ENCODE measurements at regions not wholly inside any gene's neighbourhood (a gene's known extent, or its start where the extent isn't known, plus 50 kb on each side); places are given as distances from the start of the nearest gene placed in this dataset.

GRCh38 chr2:221831051-221831450 is 258.9 kb upstream of the EPHA4 start:
- no peaks in the 10 kb centered on the region for H3K79me2 ChIP-seq
- no peaks in the 10 kb centered on the region for H3K27me3 ChIP-seq
- no peak overlapping the region for H2AFZ ChIP-seq
- no peaks in the 10 kb centered on the region for H3K9me3 ChIP-seq (ENCODE audit: low read depth)
- no peaks in the 10 kb centered on the region for H3K36me3 ChIP-seq (replicated peaks; ENCODE audit: insufficient read depth, low read depth)
- H4K20me1 ChIP-seq (ENCODE audit: insufficient read depth, poor library complexity, severe bottlenecking), result no peaks in the 10 kb centered on the region
- no peak overlapping the region for H3K4me3 ChIP-seq
- H3K9me2 ChIP-seq (replicated peaks; ENCODE audit: insufficient read depth), result no peaks in the 10 kb centered on the region
- no peak for DNase-seq (ENCODE audit: low spot score)
- TF ChIP-seq, protein P1, sequence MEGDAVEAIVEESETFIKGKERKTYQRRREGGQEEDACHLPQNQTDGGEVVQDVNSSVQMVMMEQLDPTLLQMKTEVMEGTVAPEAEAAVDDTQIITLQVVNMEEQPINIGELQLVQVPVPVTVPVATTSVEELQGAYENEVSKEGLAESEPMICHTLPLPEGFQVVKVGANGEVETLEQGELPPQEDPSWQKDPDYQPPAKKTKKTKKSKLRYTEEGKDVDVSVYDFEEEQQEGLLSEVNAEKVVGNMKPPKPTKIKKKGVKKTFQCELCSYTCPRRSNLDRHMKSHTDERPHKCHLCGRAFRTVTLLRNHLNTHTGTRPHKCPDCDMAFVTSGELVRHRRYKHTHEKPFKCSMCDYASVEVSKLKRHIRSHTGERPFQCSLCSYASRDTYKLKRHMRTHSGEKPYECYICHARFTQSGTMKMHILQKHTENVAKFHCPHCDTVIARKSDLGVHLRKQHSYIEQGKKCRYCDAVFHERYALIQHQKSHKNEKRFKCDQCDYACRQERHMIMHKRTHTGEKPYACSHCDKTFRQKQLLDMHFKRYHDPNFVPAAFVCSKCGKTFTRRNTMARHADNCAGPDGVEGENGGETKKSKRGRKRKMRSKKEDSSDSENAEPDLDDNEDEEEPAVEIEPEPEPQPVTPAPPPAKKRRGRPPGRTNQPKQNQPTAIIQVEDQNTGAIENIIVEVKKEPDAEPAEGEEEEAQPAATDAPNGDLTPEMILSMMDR (IDR thresholded peaks at IDR 0.05; ENCODE audit: poor library complexity), result no peak
- no peak for TF ChIP-seq EZH2 (IDR thresholded peaks at IDR 0.05; ENCODE audit: borderline replicate concordance)
- no peak for TF ChIP-seq EZH2phosphoT487 (IDR thresholded peaks at IDR 0.05; ENCODE audit: low read depth, severe bottlenecking, unreplicated experiment)
- H3K4me1 ChIP-seq (ENCODE audit: insufficient read depth), result no peaks in the 10 kb centered on the region
- H3K4me2 ChIP-seq, result no peak overlapping the region
- no peak overlapping the region for H3K27ac ChIP-seq
- WGBS (ENCODE audit: low lambda C conversion rate, missing lambda C conversion rate), result 98% methylated on average over 2 of the region's 2 CpGs

DNA sequence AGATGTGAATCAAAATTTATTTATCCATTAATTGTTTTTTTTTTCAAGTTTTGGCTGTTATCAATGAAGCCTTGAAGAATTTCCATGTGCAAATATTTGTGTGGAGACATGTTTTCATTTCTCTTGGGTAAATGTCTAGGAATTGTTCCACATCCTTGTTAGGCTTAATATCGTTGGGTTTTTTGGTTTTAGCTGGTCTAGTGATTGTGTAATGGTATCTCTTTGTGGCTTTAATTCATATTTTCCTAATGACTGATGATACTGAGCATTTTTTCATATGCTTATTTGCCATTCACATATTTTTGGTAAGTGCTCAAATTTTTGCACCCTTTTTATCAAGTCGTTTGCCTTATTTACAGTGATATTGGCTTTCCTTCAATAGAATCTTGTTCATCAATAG is 250.3 kb upstream of the EPHA4 start:
- Histone ChIP-seq H3K4me2 (no peak overlapping the region), H3K27ac (no peak overlapping the region), H3K4me3 (no peak overlapping the region), H3K79me2 (no peaks in the 10 kb centered on the region), H3K4me1 (ENCODE audit: insufficient read depth) (no peaks in the 10 kb centered on the region), H3K9me2 (replicated peaks; ENCODE audit: insufficient read depth) (no peaks in the 10 kb centered on the region), H3K27me3 (no peaks in the 10 kb centered on the region), H3K36me3 (replicated peaks; ENCODE audit: insufficient read depth, low read depth) (no peaks in the 10 kb centered on the region), H3K9me3 (ENCODE audit: low read depth) (no peaks in the 10 kb centered on the region), H4K20me1 (ENCODE audit: insufficient read depth, poor library complexity, severe bottlenecking) (no peaks in the 10 kb centered on the region), H2AFZ (no peak overlapping the region)
- DNase-seq (ENCODE audit: low spot score), result no peak
- 92% methylated on average over 2 of the region's 2 CpGs for WGBS (ENCODE audit: low lambda C conversion rate, missing lambda C conversion rate)
- no peak for TF ChIP-seq EZH2 (IDR thresholded peaks at IDR 0.05; ENCODE audit: borderline replicate concordance)
- TF ChIP-seq, protein P1 (IDR thresholded peaks at IDR 0.05; ENCODE audit: poor library complexity), result no peak
- TF ChIP-seq EZH2phosphoT487 (IDR thresholded peaks at IDR 0.05; ENCODE audit: low read depth, severe bottlenecking, unreplicated experiment), result no peak

DNA sequence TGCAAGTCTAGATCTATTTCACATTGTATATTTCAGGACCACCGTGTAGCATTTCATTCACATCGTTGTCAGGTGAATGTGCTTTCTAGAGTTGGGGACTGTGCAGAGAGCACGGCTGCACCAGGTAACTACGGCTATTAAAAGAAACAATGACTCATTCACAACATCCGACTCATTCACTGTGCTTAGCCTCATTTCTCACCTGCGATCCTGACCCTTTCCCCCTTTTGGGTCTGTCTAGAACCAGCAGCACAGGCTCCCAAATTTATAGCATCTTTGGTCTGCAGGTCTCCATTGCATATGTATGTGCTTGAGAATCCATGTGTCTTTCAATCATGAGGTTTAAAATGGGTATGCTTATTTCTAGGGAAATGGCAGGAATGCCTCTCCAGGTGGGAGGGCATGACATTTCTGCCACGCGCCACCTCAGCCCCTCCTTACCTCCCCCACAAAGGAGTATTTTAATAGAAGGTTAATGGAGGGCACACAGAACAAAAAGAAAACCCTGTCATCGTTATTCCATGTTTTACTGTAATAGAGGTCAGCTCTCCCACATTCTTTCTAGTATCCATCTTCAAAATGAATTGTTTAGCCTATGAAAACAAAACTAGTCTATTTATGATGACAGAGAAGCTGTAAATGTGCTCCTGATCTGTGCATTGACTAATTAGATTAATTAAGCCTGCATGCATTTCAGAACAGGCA is 246.7 kb upstream of the EPHA4 start:
- no peak overlapping the region for H3K4me3 ChIP-seq
- no peaks in the 10 kb centered on the region for H3K4me1 ChIP-seq (ENCODE audit: insufficient read depth)
- H4K20me1 ChIP-seq (ENCODE audit: insufficient read depth, poor library complexity, severe bottlenecking), result no peaks in the 10 kb centered on the region
- H3K36me3 ChIP-seq (replicated peaks; ENCODE audit: insufficient read depth, low read depth), result no peaks in the 10 kb centered on the region
- peak; percentile 19 for DNase-seq (ENCODE audit: low spot score)
- H3K9me2 ChIP-seq (replicated peaks; ENCODE audit: insufficient read depth), result no peaks in the 10 kb centered on the region
- no peaks in the 10 kb centered on the region for H3K9me3 ChIP-seq (ENCODE audit: low read depth)
- no peaks in the 10 kb centered on the region for H3K27me3 ChIP-seq
- TF ChIP-seq EZH2 (IDR thresholded peaks at IDR 0.05; ENCODE audit: borderline replicate concordance) (no peak), EZH2phosphoT487 (IDR thresholded peaks at IDR 0.05; ENCODE audit: low read depth, severe bottlenecking, unreplicated experiment) (no peak)
- TF ChIP-seq, protein P1 (IDR thresholded peaks at IDR 0.05; ENCODE audit: poor library complexity), result no peak
- H3K4me2 ChIP-seq, result no peak overlapping the region
- WGBS (ENCODE audit: low lambda C conversion rate, missing lambda C conversion rate), result 56% methylated on average over 9 of the region's 9 CpGs
- no peaks in the 10 kb centered on the region for H3K79me2 ChIP-seq
- H3K27ac ChIP-seq, result no peak overlapping the region
- H2AFZ ChIP-seq, result no peak overlapping the region
